ENCODE measurements at regions not wholly inside any gene's neighbourhood (a gene's known extent, or its start where the extent isn't known, plus 50 kb on each side); places are given as distances from the start of the nearest gene placed in this dataset.

GRCh38 chr2:14011190-14011589 lies 621.3 kb upstream of the LRATD1 start:
- TF ChIP-seq YY1 (IDR thresholded peaks at IDR 0.05; ENCODE audit: insufficient read depth, insufficient read length) (no peak), ZNF274 (IDR thresholded peaks at IDR 0.05; ENCODE audit: low read depth, low read length) (no peak)

Measured in NT2/D1 (cell line).